ENCODE measurements at regions not wholly inside any gene's neighbourhood (a gene's known extent, or its start where the extent isn't known, plus 50 kb on each side); places are given as distances from the start of the nearest gene placed in this dataset.

- TF ChIP-seq, protein P1, sequence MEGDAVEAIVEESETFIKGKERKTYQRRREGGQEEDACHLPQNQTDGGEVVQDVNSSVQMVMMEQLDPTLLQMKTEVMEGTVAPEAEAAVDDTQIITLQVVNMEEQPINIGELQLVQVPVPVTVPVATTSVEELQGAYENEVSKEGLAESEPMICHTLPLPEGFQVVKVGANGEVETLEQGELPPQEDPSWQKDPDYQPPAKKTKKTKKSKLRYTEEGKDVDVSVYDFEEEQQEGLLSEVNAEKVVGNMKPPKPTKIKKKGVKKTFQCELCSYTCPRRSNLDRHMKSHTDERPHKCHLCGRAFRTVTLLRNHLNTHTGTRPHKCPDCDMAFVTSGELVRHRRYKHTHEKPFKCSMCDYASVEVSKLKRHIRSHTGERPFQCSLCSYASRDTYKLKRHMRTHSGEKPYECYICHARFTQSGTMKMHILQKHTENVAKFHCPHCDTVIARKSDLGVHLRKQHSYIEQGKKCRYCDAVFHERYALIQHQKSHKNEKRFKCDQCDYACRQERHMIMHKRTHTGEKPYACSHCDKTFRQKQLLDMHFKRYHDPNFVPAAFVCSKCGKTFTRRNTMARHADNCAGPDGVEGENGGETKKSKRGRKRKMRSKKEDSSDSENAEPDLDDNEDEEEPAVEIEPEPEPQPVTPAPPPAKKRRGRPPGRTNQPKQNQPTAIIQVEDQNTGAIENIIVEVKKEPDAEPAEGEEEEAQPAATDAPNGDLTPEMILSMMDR (conservative IDR thresholded peaks at IDR 0.05; ENCODE audit: low read length) = no peak
- TF ChIP-seq EZH2phosphoT487 (IDR thresholded peaks at IDR 0.05; ENCODE audit: borderline replicate concordance) = no peak
Observed at GRCh38 chr12:25852792-25853191, 105.7 kb upstream of the RASSF8 start.

Measured in Loucy (cell line).